ENCODE measurements at regions not wholly inside any gene's neighbourhood (a gene's known extent, or its start where the extent isn't known, plus 50 kb on each side); places are given as distances from the start of the nearest gene placed in this dataset.

DNA sequence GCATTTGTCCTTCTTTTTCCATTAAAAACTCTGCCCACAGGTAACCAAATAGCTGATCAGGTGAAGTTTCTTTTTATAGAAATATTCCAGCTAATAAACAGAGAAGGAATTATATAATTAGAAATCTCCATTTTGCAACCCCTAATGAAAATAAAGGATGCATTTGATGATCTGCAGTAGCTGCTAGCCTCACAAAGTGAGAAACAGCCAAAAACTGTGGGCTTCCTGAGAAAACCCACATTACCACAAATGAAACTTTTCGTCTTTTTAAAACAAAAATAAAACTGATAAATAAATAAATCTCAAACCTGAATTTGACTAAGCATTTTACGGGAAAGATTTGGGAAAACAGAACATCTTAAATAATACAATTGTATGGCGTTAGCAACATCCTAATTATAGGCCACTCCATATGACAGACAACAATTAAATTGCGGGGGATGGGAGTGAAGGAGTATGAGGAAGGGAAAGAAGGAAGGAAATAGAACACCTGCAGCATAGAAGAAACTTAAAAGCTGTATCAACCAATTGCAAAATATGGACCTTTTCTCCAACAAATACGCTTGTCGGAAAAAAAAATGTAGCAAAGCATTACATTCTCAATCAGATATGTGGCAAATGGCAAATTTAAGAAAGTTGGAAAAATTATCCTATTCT is 283.0 kb upstream of the ITGA1 start:
- no peaks in the 10 kb centered on the region for H3K4me1 ChIP-seq (ENCODE audit: insufficient read depth, low read length)
- no peaks in the 10 kb centered on the region for H3K79me2 ChIP-seq (ENCODE audit: insufficient read depth, low read length)
- no peak overlapping the region for H2AFZ ChIP-seq (ENCODE audit: low read depth, low read length)
- H3K9me3 Mint-ChIP-seq (ENCODE audit: unreplicated experiment) = no peaks in the 10 kb centered on the region
- H3K9ac ChIP-seq (ENCODE audit: low read length) = no peak overlapping the region
- H3K27me3 ChIP-seq (ENCODE audit: insufficient read depth, low read length) = no peaks in the 10 kb centered on the region
- no peaks in the 10 kb centered on the region for H3K36me3 Mint-ChIP-seq (ENCODE audit: low read depth, unreplicated experiment)
- H3K4me3 Mint-ChIP-seq (ENCODE audit: unreplicated experiment) = no peak overlapping the region
- FAIRE-seq (no peak), DNase-seq (ENCODE audit: low read depth) (no peak)
- no peaks in the 10 kb centered on the region for H3K36me3 ChIP-seq (ENCODE audit: insufficient read depth, low read length)
- no peak overlapping the region for H3K4me2 ChIP-seq (ENCODE audit: low read length)
- no peaks in the 10 kb centered on the region for H3K9me3 ChIP-seq (ENCODE audit: insufficient read depth, low read depth, low read length)
- H3K27me3 Mint-ChIP-seq (ENCODE audit: low read depth, unreplicated experiment) = no peaks in the 10 kb centered on the region
- TF ChIP-seq, protein P1, sequence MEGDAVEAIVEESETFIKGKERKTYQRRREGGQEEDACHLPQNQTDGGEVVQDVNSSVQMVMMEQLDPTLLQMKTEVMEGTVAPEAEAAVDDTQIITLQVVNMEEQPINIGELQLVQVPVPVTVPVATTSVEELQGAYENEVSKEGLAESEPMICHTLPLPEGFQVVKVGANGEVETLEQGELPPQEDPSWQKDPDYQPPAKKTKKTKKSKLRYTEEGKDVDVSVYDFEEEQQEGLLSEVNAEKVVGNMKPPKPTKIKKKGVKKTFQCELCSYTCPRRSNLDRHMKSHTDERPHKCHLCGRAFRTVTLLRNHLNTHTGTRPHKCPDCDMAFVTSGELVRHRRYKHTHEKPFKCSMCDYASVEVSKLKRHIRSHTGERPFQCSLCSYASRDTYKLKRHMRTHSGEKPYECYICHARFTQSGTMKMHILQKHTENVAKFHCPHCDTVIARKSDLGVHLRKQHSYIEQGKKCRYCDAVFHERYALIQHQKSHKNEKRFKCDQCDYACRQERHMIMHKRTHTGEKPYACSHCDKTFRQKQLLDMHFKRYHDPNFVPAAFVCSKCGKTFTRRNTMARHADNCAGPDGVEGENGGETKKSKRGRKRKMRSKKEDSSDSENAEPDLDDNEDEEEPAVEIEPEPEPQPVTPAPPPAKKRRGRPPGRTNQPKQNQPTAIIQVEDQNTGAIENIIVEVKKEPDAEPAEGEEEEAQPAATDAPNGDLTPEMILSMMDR (IDR thresholded peaks at IDR 0.05; ENCODE audit: insufficient read depth, low read depth, low read length) = no peak
- no peak for TF ChIP-seq EZH2 (IDR thresholded peaks at IDR 0.05; ENCODE audit: insufficient read depth, low read length)
- H3K27ac Mint-ChIP-seq (ENCODE audit: unreplicated experiment) = no peak overlapping the region
- no peak overlapping the region for H3K27ac ChIP-seq (ENCODE audit: low read depth, low read length)
- no peaks in the 10 kb centered on the region for H4K20me1 ChIP-seq (ENCODE audit: insufficient read depth, low read length)
- no peak overlapping the region for H3K4me3 ChIP-seq (ENCODE audit: insufficient read depth, low read depth, low read length)
- no peaks in the 10 kb centered on the region for H3K4me1 Mint-ChIP-seq (ENCODE audit: low read depth, unreplicated experiment)

DNA sequence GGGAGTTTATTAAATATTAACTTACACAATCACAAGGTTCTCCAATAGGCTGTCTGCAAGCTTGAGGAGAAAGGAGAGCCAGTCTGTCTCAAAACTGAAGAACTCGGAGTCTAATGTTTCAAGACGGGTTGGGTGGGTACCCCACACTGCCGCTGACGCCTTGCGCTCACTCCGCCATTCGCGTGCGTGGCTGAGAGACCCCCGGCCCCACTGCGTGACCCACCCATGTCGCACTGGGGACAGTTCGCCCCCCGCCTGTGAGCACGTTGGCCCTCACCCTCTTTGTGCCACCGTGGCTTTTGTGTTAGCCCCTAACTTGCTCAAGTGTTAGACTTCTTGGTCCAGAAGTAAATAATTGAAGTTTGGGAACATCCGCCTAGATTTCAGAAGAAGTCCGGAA is 270.0 kb upstream of the ITGA1 start:
- Histone ChIP-seq H3K4me1 (ENCODE audit: insufficient read depth, low read length) (no peaks in the 10 kb centered on the region), H3K79me2 (ENCODE audit: insufficient read depth, low read length) (no peaks in the 10 kb centered on the region), H3K36me3 (ENCODE audit: insufficient read depth, low read length) (no peaks in the 10 kb centered on the region), H2AFZ (ENCODE audit: low read depth, low read length) (no peak overlapping the region), H4K20me1 (ENCODE audit: insufficient read depth, low read length) (no peaks in the 10 kb centered on the region), H3K27ac (ENCODE audit: low read depth, low read length) (no peak overlapping the region), H3K9ac (ENCODE audit: low read length) (no peak overlapping the region), H3K4me2 (ENCODE audit: low read length) (no peak overlapping the region), H3K9me3 (ENCODE audit: insufficient read depth, low read depth, low read length) (no peaks in the 10 kb centered on the region), H3K27me3 (ENCODE audit: insufficient read depth, low read length) (no peaks in the 10 kb centered on the region), H3K4me3 (ENCODE audit: insufficient read depth, low read depth, low read length) (no peak overlapping the region)
- H3K9me3 Mint-ChIP-seq (ENCODE audit: unreplicated experiment) = no peaks in the 10 kb centered on the region
- no peaks in the 10 kb centered on the region for H3K36me3 Mint-ChIP-seq (ENCODE audit: low read depth, unreplicated experiment)
- H3K27ac Mint-ChIP-seq (ENCODE audit: unreplicated experiment) = no peak overlapping the region
- no peaks in the 10 kb centered on the region for H3K27me3 Mint-ChIP-seq (ENCODE audit: low read depth, unreplicated experiment)
- FAIRE-seq (no peak), DNase-seq (ENCODE audit: low read depth) (no peak)
- no peaks in the 10 kb centered on the region for H3K4me1 Mint-ChIP-seq (ENCODE audit: low read depth, unreplicated experiment)
- TF ChIP-seq EZH2 (IDR thresholded peaks at IDR 0.05; ENCODE audit: insufficient read depth, low read length) = no peak
- TF ChIP-seq, protein P1 (IDR thresholded peaks at IDR 0.05; ENCODE audit: insufficient read depth, low read depth, low read length) = no peak
- no peak overlapping the region for H3K4me3 Mint-ChIP-seq (ENCODE audit: unreplicated experiment)

DNA sequence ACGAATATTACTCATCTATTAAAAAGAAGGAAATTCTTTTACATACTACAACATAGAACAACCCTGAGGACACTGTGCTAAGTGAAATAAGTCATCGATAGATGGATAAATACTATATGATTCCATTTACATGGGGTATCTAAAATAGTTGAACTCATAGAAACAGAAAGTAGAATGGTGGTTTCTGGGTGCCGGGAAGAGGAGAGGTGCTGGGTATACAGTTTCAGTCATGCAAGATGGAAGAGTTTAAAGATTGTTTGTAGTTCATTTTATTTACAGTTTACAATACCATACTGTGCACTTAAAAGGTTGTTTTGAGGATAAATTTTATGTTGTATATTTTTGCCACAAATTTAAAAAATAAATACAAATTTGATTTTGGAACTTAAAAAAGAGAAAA is 267.5 kb upstream of the ITGA1 start:
- Histone ChIP-seq H3K9ac (ENCODE audit: low read length) (no peak overlapping the region), H3K79me2 (ENCODE audit: insufficient read depth, low read length) (no peaks in the 10 kb centered on the region), H3K4me1 (ENCODE audit: insufficient read depth, low read length) (no peaks in the 10 kb centered on the region), H3K9me3 (ENCODE audit: insufficient read depth, low read depth, low read length) (no peaks in the 10 kb centered on the region), H3K36me3 (ENCODE audit: insufficient read depth, low read length) (no peaks in the 10 kb centered on the region), H4K20me1 (ENCODE audit: insufficient read depth, low read length) (no peaks in the 10 kb centered on the region), H3K4me2 (ENCODE audit: low read length) (no peak overlapping the region), H3K27ac (ENCODE audit: low read depth, low read length) (no peak overlapping the region), H3K27me3 (ENCODE audit: insufficient read depth, low read length) (no peaks in the 10 kb centered on the region), H3K4me3 (ENCODE audit: insufficient read depth, low read depth, low read length) (no peak overlapping the region), H2AFZ (ENCODE audit: low read depth, low read length) (no peak overlapping the region)
- Mint-ChIP-seq H3K9me3 (ENCODE audit: unreplicated experiment) (no peaks in the 10 kb centered on the region), H3K27ac (ENCODE audit: unreplicated experiment) (no peak overlapping the region), H3K27me3 (ENCODE audit: low read depth, unreplicated experiment) (no peaks in the 10 kb centered on the region), H3K4me1 (ENCODE audit: low read depth, unreplicated experiment) (no peaks in the 10 kb centered on the region), H3K36me3 (ENCODE audit: low read depth, unreplicated experiment) (no peaks in the 10 kb centered on the region), H3K4me3 (ENCODE audit: unreplicated experiment) (no peak overlapping the region)
- TF ChIP-seq EZH2 (IDR thresholded peaks at IDR 0.05; ENCODE audit: insufficient read depth, low read length) = no peak
- TF ChIP-seq, protein P1 (IDR thresholded peaks at IDR 0.05; ENCODE audit: insufficient read depth, low read depth, low read length) = no peak
- FAIRE-seq = no peak
- DNase-seq (ENCODE audit: low read depth) = no peak
